ENCODE measurements at regions not wholly inside any gene's neighbourhood (a gene's known extent, or its start where the extent isn't known, plus 50 kb on each side); places are given as distances from the start of the nearest gene placed in this dataset.

GRCh38 chr16:8048433-8048832, 541.9 kb downstream of the TMEM114 start:
- TF ChIP-seq CTCF (IDR thresholded peaks at IDR 0.05) (no peak), POLR2A (IDR thresholded peaks at IDR 0.05) (no peak), EP300 (IDR thresholded peaks at IDR 0.05) (no peak)

All from ovary (tissue), 3 donors.